HPDE6-E6E7 (cell line): ENCODE measurements at regions not wholly inside any gene's neighbourhood (a gene's known extent, or its start where the extent isn't known, plus 50 kb on each side); places are given as distances from the start of the nearest gene placed in this dataset.

Experiments used
- DNase-seq: peaks from one replicate; pipeline ENCODE4 v3.0.0; 2011; ENCODE audit warnings: missing footprints; ENCODE audit errors: extremely low spot score

GRCh38 chr2:152227969-152228592 is 52.5 kb upstream of the STAM2 start:
- no peak for DNase-seq

GRCh38 chr2:152231446-152231845 is 55.9 kb upstream of the STAM2 start:
- DNase-seq: no peak

- DNase-seq: no peak
These were observed 58.7 kb upstream of the STAM2 start for GRCh38 chr2:152234277-152234676.

- no peak for DNase-seq
These were observed 60.8 kb upstream of the STAM2 start for GRCh38 chr2:152236191-152236925.

GRCh38 chr2:152238016-152238415 is 62.5 kb upstream of the STAM2 start:
- no peak for DNase-seq

- DNase-seq: peak; percentile 68
These were observed 65.1 kb upstream of the STAM2 start for GRCh38 chr2:152240559-152241231.

- no peak for DNase-seq
These were observed 66.6 kb upstream of the STAM2 start for GRCh38 chr2:152241948-152242729.

GRCh38 chr2:152242787-152243472 is 67.4 kb upstream of the STAM2 start:
- no peak for DNase-seq

- no peak for DNase-seq
These were observed 68.4 kb upstream of the STAM2 start for GRCh38 chr2:152243761-152244640.

- no peak for DNase-seq
These were observed 70.1 kb upstream of the STAM2 start for GRCh38 chr2:152245653-152246052.

- no peak for DNase-seq
These were observed 71.2 kb upstream of the STAM2 start for GRCh38 chr2:152246686-152247336.

GRCh38 chr2:152247337-152247695 is 71.8 kb upstream of the STAM2 start:
- no peak for DNase-seq

GRCh38 chr2:152250421-152251100 is 75.0 kb upstream of the STAM2 start:
- DNase-seq: no peak

- no peak for DNase-seq
These were observed 75.6 kb upstream of the STAM2 start for GRCh38 chr2:152251211-152251610.

GRCh38 chr2:152251811-152252210 is 76.2 kb upstream of the STAM2 start:
- DNase-seq: no peak

- no peak for DNase-seq
These were observed 78.9 kb upstream of the STAM2 start for GRCh38 chr2:152254486-152254885.

- DNase-seq: no peak
These were observed 79.4 kb upstream of the STAM2 start for GRCh38 chr2:152254976-152255375.

- no peak for DNase-seq
These were observed 79.1 kb upstream of the FMNL2 start for GRCh38 chr2:152255918-152256317.

GRCh38 chr2:152260939-152261338 is 74.0 kb upstream of the FMNL2 start:
- DNase-seq: no peak

- no peak for DNase-seq
These were observed 71.1 kb upstream of the FMNL2 start for GRCh38 chr2:152263911-152264310.
